ENCODE measurements at regions not wholly inside any gene's neighbourhood (a gene's known extent, or its start where the extent isn't known, plus 50 kb on each side); places are given as distances from the start of the nearest gene placed in this dataset.
"Not testable (repeated sequence)": the region's sequence is repeated elsewhere in the genome, so short reads cannot be mapped to it uniquely, and the experiment has no call there.

- intact Hi-C loops (cut with DNase I), result no loop called here
- H3K9me3 ChIP-seq (ENCODE audit: control insufficient read depth, low read length), result no peaks in the 10 kb centered on the region
- H3K27ac ChIP-seq (ENCODE audit: low read length), result no peak overlapping the region
- WGBS, result 51% methylated on average over 3 of the region's 3 CpGs
- ATAC-seq (no peak), DNase-seq (no peak)
- no peak overlapping the region for H3K4me3 ChIP-seq (ENCODE audit: low read length)
- H3K27me3 ChIP-seq (ENCODE audit: control insufficient read depth, insufficient read depth), result peaks cover 3% of the 10 kb centered on the region
- H3K4me1 ChIP-seq (ENCODE audit: control insufficient read depth, insufficient read depth, low read length), result no peaks in the 10 kb centered on the region
Observed at GRCh38 chr7:130789436-130789835, 55.4 kb upstream of the KLF14 start.

GRCh38 chr7:130791746-130792145, 57.7 kb upstream of the KLF14 start:
- H3K4me1 ChIP-seq (ENCODE audit: control insufficient read depth, insufficient read depth, low read length), result no peaks in the 10 kb centered on the region
- ATAC-seq (no peak), DNase-seq (no peak)
- H3K27me3 ChIP-seq (ENCODE audit: control insufficient read depth, insufficient read depth), result no peaks in the 10 kb centered on the region
- intact Hi-C loops (cut with DNase I), result no loop called here
- H3K4me3 ChIP-seq (ENCODE audit: low read length), result no peak overlapping the region
- 81% methylated on average over 4 of the region's 4 CpGs for WGBS
- H3K9me3 ChIP-seq (ENCODE audit: control insufficient read depth, low read length), result no peaks in the 10 kb centered on the region
- H3K27ac ChIP-seq (ENCODE audit: low read length), result no peak overlapping the region

GRCh38 chr7:130793855-130794618, 60.0 kb upstream of the KLF14 start:
- H3K4me3 ChIP-seq (ENCODE audit: low read length), result no peak overlapping the region
- H3K9me3 ChIP-seq (ENCODE audit: control insufficient read depth, low read length), result no peaks in the 10 kb centered on the region
- WGBS, result 66% methylated on average over 9 of the region's 9 CpGs
- no peaks in the 10 kb centered on the region for H3K27me3 ChIP-seq (ENCODE audit: control insufficient read depth, insufficient read depth)
- intact Hi-C loops (cut with DNase I), result no loop called here
- H3K4me1 ChIP-seq (ENCODE audit: control insufficient read depth, insufficient read depth, low read length), result no peaks in the 10 kb centered on the region
- DNase-seq (no peak), ATAC-seq (no peak)
- H3K27ac ChIP-seq (ENCODE audit: low read length), result no peak overlapping the region

DNA sequence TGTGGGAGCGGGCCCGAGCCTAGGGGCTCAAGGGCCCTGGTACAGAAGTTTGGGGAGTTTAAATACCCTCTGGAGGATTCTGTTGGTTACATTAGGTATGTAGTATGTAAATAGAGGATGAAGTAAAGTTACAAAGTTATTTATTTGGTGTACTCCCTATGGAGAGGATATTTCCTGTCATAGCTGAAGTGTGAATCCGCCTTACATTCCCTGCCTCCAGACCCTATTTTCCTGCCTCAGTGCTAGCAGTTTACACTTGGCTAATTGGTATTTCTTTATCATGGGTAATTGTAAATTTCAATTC, 60.6 kb upstream of the KLF14 start:
- DNase-seq (no peak), ATAC-seq (no peak)
- intact Hi-C loops (cut with DNase I), result no loop called here
- Histone ChIP-seq H3K27me3 (ENCODE audit: control insufficient read depth, insufficient read depth) (no peaks in the 10 kb centered on the region), H3K4me3 (ENCODE audit: low read length) (no peak overlapping the region), H3K4me1 (ENCODE audit: control insufficient read depth, insufficient read depth, low read length) (no peaks in the 10 kb centered on the region), H3K27ac (ENCODE audit: low read length) (no peak overlapping the region), H3K9me3 (ENCODE audit: control insufficient read depth, low read length) (no peaks in the 10 kb centered on the region)
- 73% methylated on average over 3 of the region's 3 CpGs for WGBS

GRCh38 chr7:130796425-130796824, 62.4 kb upstream of the KLF14 start:
- H3K27ac ChIP-seq (ENCODE audit: low read length); DNase-seq; H3K9me3 ChIP-seq (ENCODE audit: control insufficient read depth, low read length); H3K4me1 ChIP-seq (ENCODE audit: control insufficient read depth, insufficient read depth, low read length); intact Hi-C loops (cut with DNase I); H3K4me3 ChIP-seq (ENCODE audit: low read length); ATAC-seq; H3K27me3 ChIP-seq (ENCODE audit: control insufficient read depth, insufficient read depth): not testable (repeated sequence)
- WGBS, result 96% methylated on average over 2 of the region's 2 CpGs

- ATAC-seq (no peak), DNase-seq (no peak)
- no peak overlapping the region for H3K27ac ChIP-seq (ENCODE audit: low read length)
- no peaks in the 10 kb centered on the region for H3K4me1 ChIP-seq (ENCODE audit: control insufficient read depth, insufficient read depth, low read length)
- H3K27me3 ChIP-seq (ENCODE audit: control insufficient read depth, insufficient read depth), result no peaks in the 10 kb centered on the region
- H3K9me3 ChIP-seq (ENCODE audit: control insufficient read depth, low read length), result no peaks in the 10 kb centered on the region
- intact Hi-C loops (cut with DNase I), result no loop called here
- no peak overlapping the region for H3K4me3 ChIP-seq (ENCODE audit: low read length)
- 56% methylated on average over 3 of the region's 3 CpGs for WGBS
Observed at GRCh38 chr7:130803127-130803526, 69.1 kb upstream of the KLF14 start.

GRCh38 chr7:130804220-130804619, 70.2 kb upstream of the KLF14 start:
- ATAC-seq, result no peak
- Histone ChIP-seq H3K9me3 (ENCODE audit: control insufficient read depth, low read length) (no peaks in the 10 kb centered on the region), H3K4me1 (ENCODE audit: control insufficient read depth, insufficient read depth, low read length) (no peaks in the 10 kb centered on the region), H3K27ac (ENCODE audit: low read length) (no peak overlapping the region), H3K27me3 (ENCODE audit: control insufficient read depth, insufficient read depth) (no peaks in the 10 kb centered on the region), H3K4me3 (ENCODE audit: low read length) (no peak overlapping the region)
- WGBS, result 45% methylated on average over 3 of the region's 3 CpGs
- intact Hi-C loops (cut with DNase I), result no loop called here
- no peak for DNase-seq

GRCh38 chr7:130812819-130813218, 78.8 kb upstream of the KLF14 start:
- H3K27ac ChIP-seq (ENCODE audit: low read length); H3K4me1 ChIP-seq (ENCODE audit: control insufficient read depth, insufficient read depth, low read length); DNase-seq; intact Hi-C loops (cut with DNase I); H3K4me3 ChIP-seq (ENCODE audit: low read length); ATAC-seq; H3K27me3 ChIP-seq (ENCODE audit: control insufficient read depth, insufficient read depth); H3K9me3 ChIP-seq (ENCODE audit: control insufficient read depth, low read length): not testable (repeated sequence)
- WGBS, result 93% methylated on average over 4 of the region's 4 CpGs

- DNase-seq, result no peak
- intact Hi-C loops (cut with DNase I), result no loop called here
- no peaks in the 10 kb centered on the region for H3K9me3 ChIP-seq (ENCODE audit: control insufficient read depth, low read length)
- H3K4me3 ChIP-seq (ENCODE audit: low read length), result no peak overlapping the region
- H3K4me1 ChIP-seq (ENCODE audit: control insufficient read depth, insufficient read depth, low read length), result no peaks in the 10 kb centered on the region
- 37% methylated on average over 2 of the region's 2 CpGs for WGBS
- ATAC-seq, result no peak
- no peaks in the 10 kb centered on the region for H3K27me3 ChIP-seq (ENCODE audit: control insufficient read depth, insufficient read depth)
- no peak overlapping the region for H3K27ac ChIP-seq (ENCODE audit: low read length)
Observed at GRCh38 chr7:130814778-130815335, 80.8 kb upstream of the KLF14 start.

GRCh38 chr7:130818056-130818455, 84.0 kb upstream of the KLF14 start:
- intact Hi-C loops (cut with DNase I), result no loop called here

DNA sequence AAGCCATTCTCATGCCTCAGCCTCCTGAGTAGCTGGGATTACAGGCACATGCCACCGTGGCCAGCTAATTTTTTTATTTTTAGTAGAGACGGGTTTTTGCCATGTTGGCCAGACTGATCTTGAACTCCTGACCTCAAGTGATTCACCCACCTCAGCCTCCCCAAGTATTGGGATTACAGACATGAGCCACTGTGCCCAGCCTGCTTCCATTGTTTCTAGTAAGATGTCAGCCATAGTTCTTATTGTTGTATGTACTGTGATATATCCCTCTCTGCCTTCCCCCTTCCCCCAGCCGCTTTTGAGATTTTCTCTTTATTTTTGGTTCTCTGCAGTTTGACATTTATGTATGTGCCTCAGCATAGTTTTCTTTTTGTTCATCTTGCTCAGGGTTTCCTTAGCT, 87.9 kb upstream of the KLF14 start:
- WGBS, result 83% methylated on average over 3 of the region's 3 CpGs
- no peak overlapping the region for H3K4me3 ChIP-seq (ENCODE audit: low read length)
- ATAC-seq (no peak), DNase-seq (no peak)
- no peaks in the 10 kb centered on the region for H3K4me1 ChIP-seq (ENCODE audit: control insufficient read depth, insufficient read depth, low read length)
- no peak overlapping the region for H3K27ac ChIP-seq (ENCODE audit: low read length)
- H3K27me3 ChIP-seq (ENCODE audit: control insufficient read depth, insufficient read depth), result no peaks in the 10 kb centered on the region
- no peaks in the 10 kb centered on the region for H3K9me3 ChIP-seq (ENCODE audit: control insufficient read depth, low read length)
- intact Hi-C loops (cut with DNase I), result no loop called here

More at GRCh38 chr7:130818056-130818455, 84.0 kb upstream of the KLF14 start:
- H3K4me1 ChIP-seq (ENCODE audit: control insufficient read depth, insufficient read depth, low read length), result no peaks in the 10 kb centered on the region
- DNase-seq (no peak), ATAC-seq (no peak)
- H3K4me3 ChIP-seq (ENCODE audit: low read length), result no peak overlapping the region
- no peak overlapping the region for H3K27ac ChIP-seq (ENCODE audit: low read length)
- H3K27me3 ChIP-seq (ENCODE audit: control insufficient read depth, insufficient read depth), result no peaks in the 10 kb centered on the region
- WGBS, result 65% methylated on average over 2 of the region's 2 CpGs
- H3K9me3 ChIP-seq (ENCODE audit: control insufficient read depth, low read length), result no peaks in the 10 kb centered on the region

GRCh38 chr7:130822642-130823041, 88.6 kb upstream of the KLF14 start:
- no peak overlapping the region for H3K27ac ChIP-seq (ENCODE audit: low read length)
- ATAC-seq, result no peak
- H3K27me3 ChIP-seq (ENCODE audit: control insufficient read depth, insufficient read depth), result no peaks in the 10 kb centered on the region
- H3K4me1 ChIP-seq (ENCODE audit: control insufficient read depth, insufficient read depth, low read length), result no peaks in the 10 kb centered on the region
- DNase-seq, result no peak
- no peak overlapping the region for H3K4me3 ChIP-seq (ENCODE audit: low read length)
- intact Hi-C loops (cut with DNase I), result no loop called here
- 59% methylated on average over 2 of the region's 2 CpGs for WGBS
- no peaks in the 10 kb centered on the region for H3K9me3 ChIP-seq (ENCODE audit: control insufficient read depth, low read length)
